Heart left ventricle (tissue), 16 donors: ENCODE measurements at regions not wholly inside any gene's neighbourhood (a gene's known extent, or its start where the extent isn't known, plus 50 kb on each side); places are given as distances from the start of the nearest gene placed in this dataset.

ENCODE experiments used
- ATAC-seq, 4 donors: fragments of 200-7000 bp; cut with Tn5 transposase; one replicate each; pipeline ENCODE4 v1.9.1; 2020 to 2022; ENCODE audit warnings: moderate library complexity in 4 of 4, mild to moderate bottlenecking in 3 of 4, moderate number of reproducible peaks in 1 of 4
- DNase-seq, 5 donors: peaks; one replicate each; pipeline ENCODE4 v3.0.0-alpha.2; 2020
- H3K27ac ChIP-seq, 12 donors: fragments of 200-600 bp; sonication (generic) in 4 of 12; one replicate each; pipeline versions ENCODE4 v1.5.0 to v1.8.0; 2016 to 2022; ENCODE audit warnings: mild to moderate bottlenecking in 2 of 12
- H3K27me3 ChIP-seq, 9 donors: fragments of 200-600 bp; sonication (generic) in 2 of 9; one replicate each; pipeline versions ENCODE4 v1.5.1 to v1.8.0; 2016 to 2022; ENCODE audit warnings: mild to moderate bottlenecking in 3 of 9
- H3K36me3 ChIP-seq, 9 donors: fragments of 200-600 bp; sonication (generic) in 2 of 9; one replicate each; pipeline versions ENCODE4 v1.5.0 to v1.8.0; 2018 to 2022; ENCODE audit warnings: mild to moderate bottlenecking in 2 of 9
- H3K4me1 ChIP-seq, 12 donors: fragments of 200-600 bp; sonication (generic) in 4 of 12; one replicate each; pipeline versions ENCODE4 v1.5.0 to v1.8.0; 2016 to 2022; ENCODE audit warnings: mild to moderate bottlenecking in 3 of 12
- H3K4me3 ChIP-seq, 12 donors: fragments of 200-600 bp; sonication (generic) in 4 of 12; one replicate each; pipeline versions ENCODE4 v1.5.0 to v1.8.0; 2017 to 2022; ENCODE audit warnings: mild to moderate bottlenecking in 9 of 12, moderate library complexity in 4 of 12
- H3K9me3 ChIP-seq, 12 donors: fragments of 200-600 bp; sonication (generic) in 4 of 12; one replicate each; pipeline versions ENCODE4 v1.5.0 to v1.8.0; 2016 to 2022; ENCODE audit warnings: mild to moderate bottlenecking in 1 of 12
- POLR2A ChIP-seq, 2 donors: fragments of 450-650 bp; IDR thresholded peaks; one replicate each; pipeline ENCODE4 v1.6.1; 2017; ENCODE audit warnings: antibody characterized with exemption in 2 of 2, mild to moderate bottlenecking in 2 of 2, moderate library complexity in 2 of 2
- WGBS, 4 donors: extraction: QIAGEN DNeasy Blood & Tissue Kit in 2 of 4; methylation state at CpG; one replicate each; pipeline versions ENCODE4 v1.1.5 to v1.1.7; 2013 to 2018; 5-methylcytosine and 5-hydroxymethylcytosine counted together
- intact Hi-C, 10 donors: fragments of 100-400 bp; cut with DNase I; formaldehyde crosslinking; loops; one replicate each; pipeline versions ENCODE4 v1.11.1 to v1.14.2; 2022
- TF ChIP-seq, protein P1 (sequence below), 12 donors: fragments of 200-600 bp; sonication (generic) in 4 of 12; IDR thresholded peaks; one replicate each; pipeline versions ENCODE4 v1.5.0 to v1.8.0; 2018 to 2022; ENCODE audit warnings: antibody characterized with exemption in 12 of 12, mild to moderate bottlenecking in 5 of 12
- donor health status: ischemic (EF 13 %, LVEDD 7.1; RV severe dilation, severe dysfunction).
- donor health status: healthy with polysubstance abuse.
- donor health status: DM: no; HTN: yes; CAD: no.
- donor health status: DM: no; HTN: no; CAD: no.
- donor health status: ischemic (EF 25% LVEDD 6.9; RV normal size, moderate dysfunction).
- donor health status: ischemic (EF 25% LVEDD 5.7; RV mildly dilated, moderate dysfunction).
- donor health status: healthy.
- donor health status: DM: yes; HTN: yes; CAD: no.
- donor health status: ischemic (EF 35%, LVEDD 5.7; RV mildly dilated, moderate dysfunction).
- donor health status: nonischemic (EF 11% LVEDD 7.7; RV severe dilation, severe dysfunction).
- donor health status: DM: yes; HTN: yes; CAD: no.
- donor health status: PGD.
- donor health status: ischemic (EF 29% LVEDD 5.4; RV normal size, mild dysfunction).
- donor health status: nonischemic (EF 23%, LVEDD 6.1; RV moderate dilation, normal function).

DNA sequence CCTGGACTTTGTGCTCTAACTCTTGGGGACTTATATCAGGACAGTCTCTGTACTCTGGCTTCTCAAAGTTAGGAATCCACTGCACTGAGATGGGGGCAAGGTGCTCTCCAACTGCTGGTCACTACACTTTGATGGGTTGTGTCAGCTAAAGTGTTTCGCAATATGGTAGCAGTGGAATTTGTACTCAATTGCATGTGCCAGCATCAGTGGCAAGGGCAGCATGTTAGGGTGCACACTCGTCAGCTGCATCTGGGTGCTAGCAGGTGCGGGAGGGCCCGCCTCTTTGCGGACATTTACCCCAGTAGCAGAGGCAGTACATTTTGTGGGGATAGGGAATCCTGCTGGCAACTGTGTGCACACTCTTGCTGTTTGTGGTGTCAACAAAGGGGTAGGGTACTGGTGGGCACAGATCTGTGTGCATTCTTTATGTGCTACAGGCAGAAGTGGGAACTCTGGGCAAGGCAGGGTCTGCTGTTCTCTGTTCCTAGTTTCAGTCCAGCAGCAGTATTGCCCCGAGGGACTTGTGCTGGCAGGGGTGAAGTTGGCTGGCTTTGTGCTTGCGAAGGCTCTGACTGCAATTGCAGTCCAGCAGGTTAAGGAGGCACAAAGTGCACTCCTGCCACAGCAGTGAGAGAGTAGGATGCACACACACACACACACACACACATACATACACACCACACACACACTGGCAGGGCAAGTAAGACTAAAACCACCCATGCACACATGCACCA lies 924.8 kb upstream of the CDH9 start:
- TF ChIP-seq POLR2A (IDR thresholded peaks at IDR 0.05): no peak
- TF ChIP-seq, protein P1, sequence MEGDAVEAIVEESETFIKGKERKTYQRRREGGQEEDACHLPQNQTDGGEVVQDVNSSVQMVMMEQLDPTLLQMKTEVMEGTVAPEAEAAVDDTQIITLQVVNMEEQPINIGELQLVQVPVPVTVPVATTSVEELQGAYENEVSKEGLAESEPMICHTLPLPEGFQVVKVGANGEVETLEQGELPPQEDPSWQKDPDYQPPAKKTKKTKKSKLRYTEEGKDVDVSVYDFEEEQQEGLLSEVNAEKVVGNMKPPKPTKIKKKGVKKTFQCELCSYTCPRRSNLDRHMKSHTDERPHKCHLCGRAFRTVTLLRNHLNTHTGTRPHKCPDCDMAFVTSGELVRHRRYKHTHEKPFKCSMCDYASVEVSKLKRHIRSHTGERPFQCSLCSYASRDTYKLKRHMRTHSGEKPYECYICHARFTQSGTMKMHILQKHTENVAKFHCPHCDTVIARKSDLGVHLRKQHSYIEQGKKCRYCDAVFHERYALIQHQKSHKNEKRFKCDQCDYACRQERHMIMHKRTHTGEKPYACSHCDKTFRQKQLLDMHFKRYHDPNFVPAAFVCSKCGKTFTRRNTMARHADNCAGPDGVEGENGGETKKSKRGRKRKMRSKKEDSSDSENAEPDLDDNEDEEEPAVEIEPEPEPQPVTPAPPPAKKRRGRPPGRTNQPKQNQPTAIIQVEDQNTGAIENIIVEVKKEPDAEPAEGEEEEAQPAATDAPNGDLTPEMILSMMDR (IDR thresholded peaks at IDR 0.05): no peak

DNA sequence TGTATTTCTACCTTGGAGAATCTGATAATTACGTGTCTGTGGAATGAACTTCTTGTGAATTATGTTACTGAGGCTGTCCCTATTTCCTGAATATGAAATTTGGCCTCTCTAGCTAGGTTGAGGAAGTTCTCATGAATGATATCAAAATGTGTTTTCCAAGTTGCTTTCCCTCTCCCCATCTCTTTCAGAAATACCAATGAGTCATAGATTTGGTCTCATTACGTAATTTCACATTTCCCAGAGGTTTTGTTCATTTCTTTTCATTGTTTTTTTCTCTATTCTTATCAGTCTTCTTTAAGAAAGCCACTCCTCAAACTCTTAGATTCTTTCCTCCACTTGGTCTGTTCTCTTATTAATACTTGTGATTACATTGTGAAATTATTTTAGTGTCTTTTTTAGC lies 923.8 kb upstream of the CDH9 start:
- ATAC-seq: no peak
- no peak for DNase-seq
- Histone ChIP-seq H3K27ac (no peak overlapping the region), H3K36me3 (no peaks in the 10 kb centered on the region), H3K27me3 (no peaks in the 10 kb centered on the region), H3K9me3 (peaks cover 0 to 44% (median 12%) of the 10 kb centered on the region in 12 donors), H3K4me1 (no peaks in the 10 kb centered on the region), H3K4me3 (no peak overlapping the region)
- 28 to 41% (median 31%) methylated on average over 2 of the region's 2 CpGs for WGBS, 4 donors
- TF ChIP-seq, protein P1 (IDR thresholded peaks at IDR 0.05): no peak
- no peak for TF ChIP-seq POLR2A (IDR thresholded peaks at IDR 0.05)
- intact Hi-C loops: no loop called here

More for the DNA sequence above, 924.8 kb upstream of the CDH9 start:
- Histone ChIP-seq H3K27me3 (no peaks in the 10 kb centered on the region), H3K4me1 (no peaks in the 10 kb centered on the region), H3K27ac (no peak overlapping the region), H3K36me3 (no peaks in the 10 kb centered on the region), H3K4me3 (no peak overlapping the region), H3K9me3 (peaks cover 0 to 37% (median 10%) of the 10 kb centered on the region in 12 donors)
- WGBS, 4 donors: 83 to 94% (median 87%) methylated on average over 6 to 7 of the region's 7 CpGs
- intact Hi-C loops: no loop called here
- DNase-seq: no peak
- no peak for ATAC-seq

DNA sequence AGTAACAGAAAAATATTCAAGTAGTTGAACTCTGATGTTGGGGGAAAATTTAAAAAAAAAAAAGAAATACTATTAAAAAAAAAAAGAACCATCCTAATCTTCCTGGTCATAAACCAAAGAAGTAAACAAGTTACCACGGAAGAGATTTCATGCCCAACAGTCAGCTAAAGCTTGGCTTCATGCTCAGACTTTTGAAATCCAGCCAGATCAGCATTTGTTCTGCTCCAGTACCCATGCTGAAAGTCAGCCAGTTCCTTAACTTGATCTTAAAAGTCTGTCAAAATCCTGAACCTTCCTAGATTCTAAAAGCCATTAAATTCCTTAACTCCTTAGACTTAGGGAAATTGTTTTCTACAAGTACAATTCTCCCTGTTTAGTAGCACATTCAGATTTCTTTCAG lies 908.7 kb upstream of the CDH9 start:
- WGBS, 4 donors: 22 to 47% (median 36%) methylated on average over 1 of the region's 1 CpG
- H3K4me3 ChIP-seq: no peak overlapping the region
- H3K4me1 ChIP-seq: no peaks in the 10 kb centered on the region
- DNase-seq (no peak), ATAC-seq (no peak)
- peaks cover 0 to 7% (median 0%) of the 10 kb centered on the region in 12 donors for H3K9me3 ChIP-seq
- no peaks in the 10 kb centered on the region for H3K27me3 ChIP-seq
- no peaks in the 10 kb centered on the region for H3K36me3 ChIP-seq
- no peak overlapping the region for H3K27ac ChIP-seq
- TF ChIP-seq POLR2A (IDR thresholded peaks at IDR 0.05): no peak
- TF ChIP-seq, protein P1 (IDR thresholded peaks at IDR 0.05): no peak
- intact Hi-C loops: no loop called here

DNA sequence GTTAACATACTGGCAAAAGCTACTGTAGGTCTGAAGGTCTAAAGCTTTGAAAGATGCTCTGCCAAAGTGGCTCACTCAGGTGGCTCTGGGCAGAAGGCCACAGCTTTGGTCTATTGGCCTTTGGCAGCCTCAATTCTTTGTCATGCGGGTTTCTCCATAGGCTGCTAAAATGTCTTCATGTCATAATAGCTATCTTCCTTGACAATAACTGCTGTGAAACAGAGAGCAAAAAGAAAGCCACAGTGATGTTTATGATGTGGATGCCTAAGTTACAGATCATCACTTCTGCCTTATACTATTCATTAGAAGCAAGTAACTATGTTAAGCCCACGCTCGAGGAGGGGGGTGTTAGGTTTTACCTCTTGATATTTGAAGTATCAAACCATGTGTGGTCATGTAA lies 906.1 kb upstream of the CDH9 start:
- intact Hi-C loops: no loop called here

More for the DNA sequence above, 906.1 kb upstream of the CDH9 start:
- Histone ChIP-seq H3K4me1 (no peaks in the 10 kb centered on the region), H3K36me3 (no peaks in the 10 kb centered on the region), H3K4me3 (no peak overlapping the region), H3K27ac (no peak overlapping the region), H3K27me3 (no peaks in the 10 kb centered on the region), H3K9me3 (peaks cover 0 to 7% (median 0%) of the 10 kb centered on the region in 12 donors)
- ATAC-seq: no peak
- no peak for DNase-seq
- WGBS, 4 donors: 82 to 90% (median 87%) methylated on average over 3 of the region's 3 CpGs
- TF ChIP-seq POLR2A (IDR thresholded peaks at IDR 0.05): no peak
- TF ChIP-seq, protein P1 (IDR thresholded peaks at IDR 0.05): no peak
